Mesothelial cell of epicardium (in vitro differentiated cells): ENCODE measurements at regions not wholly inside any gene's neighbourhood (a gene's known extent, or its start where the extent isn't known, plus 50 kb on each side); places are given as distances from the start of the nearest gene placed in this dataset.

Source experiments
- DNase-seq, 2 experiments: peaks; one replicate each; pipeline ENCODE4 v3.0.0; 2021; ENCODE audit warnings: low spot score in 2 of 2; ENCODE audit not compliant: unreplicated experiment in 2 of 2
- H3K27ac Mint-ChIP-seq: 2 replicates; pipeline ENCODE4 v1.8.0; 2021; ENCODE audit warnings: mixed read lengths
- H3K27me3 Mint-ChIP-seq: 2 replicates; pipeline ENCODE4 v1.8.0; 2021; ENCODE audit warnings: low read depth, mixed read lengths
- H3K36me3 Mint-ChIP-seq: 2 replicates; pipeline ENCODE4 v1.8.0; 2021; ENCODE audit warnings: mixed read lengths
- H3K4me1 Mint-ChIP-seq: 2 replicates; pipeline ENCODE4 v1.8.0; 2021; ENCODE audit warnings: mixed read lengths
- H3K4me3 Mint-ChIP-seq: 2 replicates; pipeline ENCODE4 v1.8.0; 2021; ENCODE audit warnings: mild to moderate bottlenecking, moderate library complexity, mixed read lengths
- H3K9me3 Mint-ChIP-seq: 2 replicates; pipeline ENCODE4 v1.8.0; 2021; ENCODE audit warnings: mixed read lengths
- TF ChIP-seq, protein P1 (sequence below): fragments of 200-600 bp; sonication (generic); IDR thresholded peaks from one replicate; pipeline ENCODE4 v1.5.0; 2021; ENCODE audit warnings: antibody characterized with exemption; ENCODE audit not compliant: unreplicated experiment

- Mint-ChIP-seq H3K4me3 (no peak overlapping the region), H3K4me1 (peaks cover 52% of the 10 kb centered on the region)
Observed at GRCh38 chr15:95944661-95945255, 385.7 kb upstream of the NR2F2 start.

DNA sequence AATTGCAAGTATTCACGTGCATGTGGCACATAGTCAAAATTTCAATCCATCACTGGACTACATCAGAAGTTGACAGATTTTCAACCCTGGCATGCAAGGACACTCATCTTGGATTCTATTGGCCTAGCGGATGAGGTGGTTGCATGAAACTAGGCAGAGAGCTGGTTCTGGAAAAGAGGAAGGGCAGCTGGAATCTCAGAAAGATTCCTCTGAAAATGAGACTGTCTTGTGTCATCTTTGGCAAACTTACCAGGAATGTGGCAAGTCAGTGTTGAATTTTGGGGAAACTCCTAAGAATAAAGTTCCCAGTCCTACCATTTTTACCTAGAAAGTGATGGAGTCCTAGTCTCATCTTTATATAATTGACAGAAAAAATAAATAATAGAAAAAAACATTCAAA lies 384.3 kb upstream of the NR2F2 start:
- TF ChIP-seq, protein P1, sequence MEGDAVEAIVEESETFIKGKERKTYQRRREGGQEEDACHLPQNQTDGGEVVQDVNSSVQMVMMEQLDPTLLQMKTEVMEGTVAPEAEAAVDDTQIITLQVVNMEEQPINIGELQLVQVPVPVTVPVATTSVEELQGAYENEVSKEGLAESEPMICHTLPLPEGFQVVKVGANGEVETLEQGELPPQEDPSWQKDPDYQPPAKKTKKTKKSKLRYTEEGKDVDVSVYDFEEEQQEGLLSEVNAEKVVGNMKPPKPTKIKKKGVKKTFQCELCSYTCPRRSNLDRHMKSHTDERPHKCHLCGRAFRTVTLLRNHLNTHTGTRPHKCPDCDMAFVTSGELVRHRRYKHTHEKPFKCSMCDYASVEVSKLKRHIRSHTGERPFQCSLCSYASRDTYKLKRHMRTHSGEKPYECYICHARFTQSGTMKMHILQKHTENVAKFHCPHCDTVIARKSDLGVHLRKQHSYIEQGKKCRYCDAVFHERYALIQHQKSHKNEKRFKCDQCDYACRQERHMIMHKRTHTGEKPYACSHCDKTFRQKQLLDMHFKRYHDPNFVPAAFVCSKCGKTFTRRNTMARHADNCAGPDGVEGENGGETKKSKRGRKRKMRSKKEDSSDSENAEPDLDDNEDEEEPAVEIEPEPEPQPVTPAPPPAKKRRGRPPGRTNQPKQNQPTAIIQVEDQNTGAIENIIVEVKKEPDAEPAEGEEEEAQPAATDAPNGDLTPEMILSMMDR, result no peak

More at GRCh38 chr15:95944661-95945255, 385.7 kb upstream of the NR2F2 start:
- no peak for DNase-seq
- Mint-ChIP-seq H3K36me3 (peaks cover 3% of the 10 kb centered on the region), H3K27me3 (no peaks in the 10 kb centered on the region), H3K27ac (peak overlapping the region; percentile 70), H3K9me3 (peaks cover 4% of the 10 kb centered on the region)
- TF ChIP-seq, protein P1, result no peak

GRCh38 chr15:95946926-95947325 lies 383.6 kb upstream of the NR2F2 start:
- no peak for DNase-seq
- TF ChIP-seq, protein P1, result no peak
- no peaks in the 10 kb centered on the region for H3K36me3 Mint-ChIP-seq
- peaks cover 52% of the 10 kb centered on the region for H3K4me1 Mint-ChIP-seq
- peaks cover 1% of the 10 kb centered on the region for H3K9me3 Mint-ChIP-seq
- peak overlapping the region; percentile 8 for H3K27ac Mint-ChIP-seq
- no peak overlapping the region for H3K4me3 Mint-ChIP-seq
- no peaks in the 10 kb centered on the region for H3K27me3 Mint-ChIP-seq

More for the DNA sequence above, 384.3 kb upstream of the NR2F2 start:
- no peak for DNase-seq
- no peak overlapping the region for H3K4me3 Mint-ChIP-seq
- no peak overlapping the region for H3K27ac Mint-ChIP-seq
- H3K4me1 Mint-ChIP-seq, result peaks cover 52% of the 10 kb centered on the region
- H3K9me3 Mint-ChIP-seq, result peaks cover 4% of the 10 kb centered on the region
- H3K27me3 Mint-ChIP-seq, result no peaks in the 10 kb centered on the region
- no peaks in the 10 kb centered on the region for H3K36me3 Mint-ChIP-seq

DNA sequence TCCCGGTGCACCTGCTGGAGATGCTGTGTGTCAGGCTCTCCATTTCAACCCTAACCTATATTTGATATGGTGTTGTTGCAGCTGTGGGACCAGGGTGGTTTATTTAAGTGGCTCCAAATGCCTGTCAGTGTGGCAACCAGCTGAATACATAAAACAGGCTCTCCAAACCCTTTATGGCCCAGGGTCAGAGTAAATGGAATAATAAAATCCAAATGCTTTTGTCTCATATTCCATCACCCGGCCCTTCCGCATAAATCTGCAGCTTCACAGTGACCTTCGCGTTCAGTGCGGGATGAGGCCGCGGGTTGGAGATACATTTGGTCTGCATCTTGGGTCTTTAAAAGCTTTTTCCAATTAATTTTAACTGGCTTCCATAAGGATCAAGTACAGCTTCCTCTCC lies 382.1 kb upstream of the NR2F2 start:
- Mint-ChIP-seq H3K36me3 (no peaks in the 10 kb centered on the region), H3K27me3 (no peaks in the 10 kb centered on the region), H3K4me3 (no peak overlapping the region), H3K4me1 (peaks cover 44% of the 10 kb centered on the region), H3K9me3 (peaks cover 4% of the 10 kb centered on the region), H3K27ac (peak overlapping the region; percentile 8)
- no peak for DNase-seq
- TF ChIP-seq, protein P1, result no peak

GRCh38 chr15:95953032-95953431 lies 377.5 kb upstream of the NR2F2 start:
- Mint-ChIP-seq H3K27ac (no peak overlapping the region), H3K27me3 (no peaks in the 10 kb centered on the region), H3K36me3 (peaks cover 5% of the 10 kb centered on the region), H3K4me3 (no peak overlapping the region), H3K4me1 (peaks cover 13% of the 10 kb centered on the region), H3K9me3 (peaks cover 21% of the 10 kb centered on the region)
- no peak for DNase-seq
- TF ChIP-seq, protein P1, result no peak
